Upper lobe of left lung (tissue), 4 donors: ENCODE measurements at regions not wholly inside any gene's neighbourhood (a gene's known extent, or its start where the extent isn't known, plus 50 kb on each side); places are given as distances from the start of the nearest gene placed in this dataset.
"Not testable (repeated sequence)": the region's sequence is repeated elsewhere in the genome, so short reads cannot be mapped to it uniquely, and the experiment has no call there.

Experiments used
- POLR2AphosphoS5 ChIP-seq, 2 donors: sonication (generic); formaldehyde crosslinking; IDR thresholded peaks; one replicate each; pipeline ENCODE4 v1.5.1; 2017; ENCODE audit warnings: antibody characterized with exemption in 2 of 2
- TF ChIP-seq, protein P1 (sequence below), 6 experiments: fragments of 450-650 bp in 4 of 6; fragments of 200-600 bp in 2 of 6; sonication (generic) in 2 of 6; IDR thresholded peaks; one replicate each; pipeline ENCODE4 v1.5.1; 2016 to 2019; ENCODE audit warnings: antibody characterized with exemption in 6 of 6

DNA sequence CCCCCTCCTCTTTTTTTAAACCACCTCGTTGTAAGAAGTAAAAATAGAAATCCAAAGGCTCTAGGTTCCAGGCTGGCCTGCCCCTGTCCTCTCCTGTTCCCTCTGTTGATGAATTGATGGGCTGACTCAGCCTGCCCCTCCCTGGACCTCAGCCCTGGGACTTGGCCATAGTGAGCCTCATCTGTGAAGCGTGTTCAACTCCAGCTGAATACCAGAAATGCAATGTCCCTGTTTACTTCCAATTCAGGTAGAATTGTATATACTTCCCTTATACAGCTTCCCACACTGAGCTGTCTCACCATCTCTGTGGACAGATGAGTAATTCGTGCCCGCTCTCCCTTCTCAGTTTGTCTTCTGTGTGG is 161.9 kb upstream of the PABPC3 start:
- TF ChIP-seq, protein P1, sequence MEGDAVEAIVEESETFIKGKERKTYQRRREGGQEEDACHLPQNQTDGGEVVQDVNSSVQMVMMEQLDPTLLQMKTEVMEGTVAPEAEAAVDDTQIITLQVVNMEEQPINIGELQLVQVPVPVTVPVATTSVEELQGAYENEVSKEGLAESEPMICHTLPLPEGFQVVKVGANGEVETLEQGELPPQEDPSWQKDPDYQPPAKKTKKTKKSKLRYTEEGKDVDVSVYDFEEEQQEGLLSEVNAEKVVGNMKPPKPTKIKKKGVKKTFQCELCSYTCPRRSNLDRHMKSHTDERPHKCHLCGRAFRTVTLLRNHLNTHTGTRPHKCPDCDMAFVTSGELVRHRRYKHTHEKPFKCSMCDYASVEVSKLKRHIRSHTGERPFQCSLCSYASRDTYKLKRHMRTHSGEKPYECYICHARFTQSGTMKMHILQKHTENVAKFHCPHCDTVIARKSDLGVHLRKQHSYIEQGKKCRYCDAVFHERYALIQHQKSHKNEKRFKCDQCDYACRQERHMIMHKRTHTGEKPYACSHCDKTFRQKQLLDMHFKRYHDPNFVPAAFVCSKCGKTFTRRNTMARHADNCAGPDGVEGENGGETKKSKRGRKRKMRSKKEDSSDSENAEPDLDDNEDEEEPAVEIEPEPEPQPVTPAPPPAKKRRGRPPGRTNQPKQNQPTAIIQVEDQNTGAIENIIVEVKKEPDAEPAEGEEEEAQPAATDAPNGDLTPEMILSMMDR (IDR thresholded peaks at IDR 0.05), result not testable (repeated sequence)
- TF ChIP-seq POLR2AphosphoS5 (IDR thresholded peaks at IDR 0.05), result not testable (repeated sequence)
